PC-9 (cell line): ENCODE measurements at regions not wholly inside any gene's neighbourhood (a gene's known extent, or its start where the extent isn't known, plus 50 kb on each side); places are given as distances from the start of the nearest gene placed in this dataset.

Experiments used
- EZH2 ChIP-seq: fragments of 200-600 bp; sonication (generic); IDR thresholded peaks from 2 replicates; pipeline ENCODE4 v1.8.0; 2017; ENCODE audit warnings: antibody characterized with exemption, low read depth
- TF ChIP-seq, protein P1 (sequence below): fragments of 200-600 bp; sonication (generic); conservative IDR thresholded peaks from 2 replicates; pipeline ENCODE4 v1.6.1; 2017; ENCODE audit warnings: mixed run types, antibody characterized with exemption, mild to moderate bottlenecking, moderate library complexity

DNA sequence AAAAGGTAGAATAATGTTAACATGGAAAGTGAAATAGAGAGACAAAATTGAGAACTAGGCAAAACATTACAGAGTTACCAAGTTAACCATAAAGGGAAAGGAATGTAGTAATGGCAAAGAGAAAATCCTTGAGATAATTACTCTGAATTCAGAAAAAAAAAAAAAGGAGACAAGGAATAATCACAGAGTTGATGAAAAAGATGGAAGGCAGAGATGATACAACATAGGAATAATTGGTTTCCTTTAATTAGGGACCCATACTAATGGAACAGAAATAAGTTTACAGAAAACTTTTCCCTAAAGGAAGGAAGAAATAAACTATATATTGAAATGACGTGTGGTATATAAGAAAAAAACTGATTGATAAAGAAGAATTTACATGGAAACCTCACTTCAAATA is 254.1 kb upstream of the FBXL7 start:
- TF ChIP-seq EZH2, result no peak
- TF ChIP-seq, protein P1, sequence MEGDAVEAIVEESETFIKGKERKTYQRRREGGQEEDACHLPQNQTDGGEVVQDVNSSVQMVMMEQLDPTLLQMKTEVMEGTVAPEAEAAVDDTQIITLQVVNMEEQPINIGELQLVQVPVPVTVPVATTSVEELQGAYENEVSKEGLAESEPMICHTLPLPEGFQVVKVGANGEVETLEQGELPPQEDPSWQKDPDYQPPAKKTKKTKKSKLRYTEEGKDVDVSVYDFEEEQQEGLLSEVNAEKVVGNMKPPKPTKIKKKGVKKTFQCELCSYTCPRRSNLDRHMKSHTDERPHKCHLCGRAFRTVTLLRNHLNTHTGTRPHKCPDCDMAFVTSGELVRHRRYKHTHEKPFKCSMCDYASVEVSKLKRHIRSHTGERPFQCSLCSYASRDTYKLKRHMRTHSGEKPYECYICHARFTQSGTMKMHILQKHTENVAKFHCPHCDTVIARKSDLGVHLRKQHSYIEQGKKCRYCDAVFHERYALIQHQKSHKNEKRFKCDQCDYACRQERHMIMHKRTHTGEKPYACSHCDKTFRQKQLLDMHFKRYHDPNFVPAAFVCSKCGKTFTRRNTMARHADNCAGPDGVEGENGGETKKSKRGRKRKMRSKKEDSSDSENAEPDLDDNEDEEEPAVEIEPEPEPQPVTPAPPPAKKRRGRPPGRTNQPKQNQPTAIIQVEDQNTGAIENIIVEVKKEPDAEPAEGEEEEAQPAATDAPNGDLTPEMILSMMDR, result no peak
